Mucosa of rectum (tissue), 2 donors: ENCODE measurements at regions not wholly inside any gene's neighbourhood (a gene's known extent, or its start where the extent isn't known, plus 50 kb on each side); places are given as distances from the start of the nearest gene placed in this dataset.
"Not testable (repeated sequence)": the region's sequence is repeated elsewhere in the genome, so short reads cannot be mapped to it uniquely, and the experiment has no call there.

Experiments
- H3K27ac ChIP-seq, 2 donors: one replicate each; pipeline ENCODE4 v1.7.0; 2013; ENCODE audit warnings: inconsistent platforms in 2 of 2, low read depth in 2 of 2, low read length in 2 of 2
- H3K27me3 ChIP-seq, 2 donors: one replicate each; pipeline ENCODE4 v1.7.0; 2013; ENCODE audit warnings: low read length in 2 of 2; ENCODE audit not compliant: control insufficient read depth in 2 of 2, insufficient read depth in 2 of 2
- H3K36me3 ChIP-seq, 2 donors: one replicate each; pipeline ENCODE4 v1.7.0; 2013; ENCODE audit warnings: low read length in 2 of 2; ENCODE audit not compliant: control insufficient read depth in 2 of 2, insufficient read depth in 2 of 2
- H3K4me1 ChIP-seq, 2 donors: one replicate each; pipeline ENCODE4 v1.7.0; 2013; ENCODE audit warnings: low read length in 2 of 2, mild to moderate bottlenecking in 1 of 2; ENCODE audit not compliant: control insufficient read depth in 2 of 2, insufficient read depth in 2 of 2
- H3K4me3 ChIP-seq, 2 donors: one replicate each; pipeline ENCODE4 v1.7.0; 2013; ENCODE audit warnings: low read length in 2 of 2
- H3K9ac ChIP-seq, 2 donors: one replicate each; pipeline ENCODE4 v1.7.0; 2013; ENCODE audit warnings: low read length in 2 of 2, low read depth in 1 of 2, mild to moderate bottlenecking in 1 of 2
- H3K9me3 ChIP-seq, 2 donors: one replicate each; pipeline ENCODE4 v1.7.0; 2013; ENCODE audit warnings: low read length in 2 of 2; ENCODE audit not compliant: control insufficient read depth in 2 of 2
- donor health status: healthy.
- donor health status: Normal muscosa, but diverticular disease.

DNA sequence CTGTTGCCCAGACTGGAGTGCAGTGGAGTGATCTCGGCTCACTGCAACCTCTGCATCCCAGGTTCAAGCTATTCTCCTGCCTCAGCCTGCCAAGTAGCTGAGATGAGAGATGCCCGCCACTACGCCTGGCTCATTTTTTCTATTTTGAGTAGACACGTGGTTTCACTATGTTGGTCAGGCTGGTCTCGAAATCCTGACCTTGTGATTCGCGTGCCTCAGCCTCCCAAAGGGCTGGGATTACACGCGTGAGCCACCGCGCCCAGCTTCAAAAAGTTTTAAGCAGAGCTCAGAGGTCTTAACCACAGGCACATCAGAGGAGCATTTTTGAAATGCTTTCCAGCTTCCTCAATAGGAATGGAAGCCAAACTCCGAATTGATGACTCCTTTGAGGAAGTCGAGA is 291.2 kb upstream of the FRG2C start:
- not testable (repeated sequence) for H3K36me3 ChIP-seq, H3K27ac ChIP-seq, H3K27me3 ChIP-seq, H3K4me3 ChIP-seq, H3K9me3 ChIP-seq, H3K9ac ChIP-seq, H3K4me1 ChIP-seq

DNA sequence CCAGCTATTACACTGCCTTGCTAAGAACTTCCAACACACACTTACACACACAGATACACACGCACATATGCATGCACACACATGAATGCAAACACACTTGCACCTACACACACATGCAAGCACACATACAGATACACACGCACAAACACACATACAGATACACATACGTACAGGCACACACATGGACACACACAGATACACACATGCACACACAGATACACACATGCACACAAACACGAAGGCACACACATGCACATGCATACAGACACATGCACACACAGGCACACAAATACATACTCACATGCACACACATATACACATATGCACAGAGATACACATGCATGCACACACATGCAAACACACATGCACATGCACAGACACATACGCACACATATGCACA is 284.3 kb upstream of the FRG2C start:
- H3K9me3 ChIP-seq, H3K9ac ChIP-seq, H3K4me3 ChIP-seq, H3K27me3 ChIP-seq, H3K4me1 ChIP-seq, H3K36me3 ChIP-seq, H3K27ac ChIP-seq: not testable (repeated sequence)

DNA sequence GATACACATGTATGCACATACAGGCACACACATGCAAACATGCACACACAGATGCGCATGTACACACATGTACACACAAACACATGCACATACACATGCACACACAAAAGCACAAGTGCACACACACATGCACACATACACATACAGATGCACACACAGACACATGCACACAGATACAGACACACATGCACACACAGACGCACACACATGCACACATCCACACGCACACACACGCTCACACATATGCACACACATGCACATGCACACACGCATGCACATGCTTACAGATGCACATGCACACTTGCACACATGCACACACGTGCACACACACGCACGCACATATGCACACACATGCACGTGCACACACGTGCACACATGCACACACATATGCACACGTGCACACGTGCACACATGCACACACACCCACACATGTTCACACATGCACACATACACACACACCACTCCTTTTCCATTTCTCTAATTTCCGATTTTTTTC is 283.8 kb upstream of the FRG2C start:
- Histone ChIP-seq H3K27ac (no peak overlapping the region), H3K9ac (no peak overlapping the region), H3K27me3 (no peaks in the 10 kb centered on the region), H3K9me3 (no peaks in the 10 kb centered on the region), H3K36me3 (no peaks in the 10 kb centered on the region), H3K4me3 (no peak overlapping the region), H3K4me1 (no peaks in the 10 kb centered on the region)

DNA sequence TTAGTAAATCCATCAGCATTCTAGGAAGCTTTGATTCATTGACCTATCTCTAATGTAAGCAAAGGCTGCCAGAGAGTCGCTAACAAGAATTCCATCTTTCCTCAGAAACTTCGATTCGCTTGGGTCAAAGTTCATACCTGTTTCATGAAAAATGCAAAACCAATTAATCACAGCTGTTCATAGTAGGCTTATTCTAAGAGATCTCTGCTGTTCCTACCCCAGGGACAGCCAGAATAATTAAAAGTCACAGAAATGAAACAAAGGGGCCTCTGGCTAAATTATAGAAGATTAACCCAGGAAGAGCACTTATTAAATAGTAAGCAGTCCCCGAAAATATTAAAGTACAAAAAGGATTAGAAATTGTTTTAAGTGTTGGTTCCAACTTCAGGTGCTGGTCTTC is 280.1 kb upstream of the FRG2C start:
- not testable (repeated sequence) for H3K27me3 ChIP-seq, H3K4me3 ChIP-seq, H3K9me3 ChIP-seq, H3K36me3 ChIP-seq, H3K4me1 ChIP-seq, H3K27ac ChIP-seq, H3K9ac ChIP-seq

DNA sequence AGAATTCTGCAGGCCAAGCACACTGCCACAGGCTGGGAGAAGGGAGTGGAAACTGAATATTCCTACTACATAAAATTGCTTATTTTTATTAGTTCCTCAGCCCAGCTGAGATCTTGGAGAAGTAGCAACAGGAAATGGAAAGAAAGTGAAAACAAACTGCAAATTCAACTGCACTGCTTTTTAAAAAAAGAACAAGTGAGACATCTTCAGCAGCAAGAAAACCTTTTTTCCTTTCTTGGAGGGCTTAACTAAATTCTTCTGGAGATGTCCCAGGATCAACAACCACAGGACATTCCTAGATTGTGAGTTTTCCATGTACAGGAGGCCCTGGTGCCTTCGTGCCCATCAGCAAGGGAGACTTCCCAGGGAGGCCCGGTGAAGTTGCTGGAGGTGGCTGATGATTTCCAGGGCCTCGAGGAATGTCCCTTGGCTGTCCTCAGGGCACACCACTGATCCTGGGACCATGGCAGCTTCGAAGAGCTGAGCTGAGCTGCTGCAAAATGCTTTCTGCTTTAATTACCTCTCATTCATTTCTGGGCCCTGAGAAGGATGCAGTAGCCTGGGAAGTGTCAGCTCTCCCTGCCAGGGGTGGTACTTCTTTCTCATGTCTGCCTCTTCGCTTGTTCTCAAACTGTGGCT is 275.5 kb upstream of the FRG2C start:
- H3K27ac ChIP-seq, H3K9ac ChIP-seq, H3K36me3 ChIP-seq, H3K9me3 ChIP-seq, H3K4me1 ChIP-seq, H3K4me3 ChIP-seq, H3K27me3 ChIP-seq: not testable (repeated sequence)

DNA sequence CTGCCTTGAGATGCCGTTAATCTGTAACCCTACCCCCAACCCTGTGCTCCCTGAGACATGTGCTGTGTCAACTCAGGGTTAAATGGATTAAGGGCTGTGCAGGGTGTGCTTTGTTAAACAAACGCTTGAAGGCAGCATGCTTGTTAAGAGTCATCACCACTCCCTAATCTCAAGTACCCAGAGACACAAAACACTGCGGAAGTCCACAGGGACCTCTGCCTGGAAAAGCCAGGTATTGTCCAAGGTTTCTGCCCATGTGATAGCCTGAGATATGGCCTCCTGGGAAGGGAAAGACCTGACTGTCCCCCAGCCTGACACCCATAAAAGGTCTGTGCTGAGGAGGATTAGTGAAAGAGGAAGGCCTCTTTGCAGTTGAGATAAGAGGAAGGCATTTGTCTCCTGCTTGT is 270.8 kb upstream of the FRG2C start:
- H3K9me3 ChIP-seq: not testable (repeated sequence)

DNA sequence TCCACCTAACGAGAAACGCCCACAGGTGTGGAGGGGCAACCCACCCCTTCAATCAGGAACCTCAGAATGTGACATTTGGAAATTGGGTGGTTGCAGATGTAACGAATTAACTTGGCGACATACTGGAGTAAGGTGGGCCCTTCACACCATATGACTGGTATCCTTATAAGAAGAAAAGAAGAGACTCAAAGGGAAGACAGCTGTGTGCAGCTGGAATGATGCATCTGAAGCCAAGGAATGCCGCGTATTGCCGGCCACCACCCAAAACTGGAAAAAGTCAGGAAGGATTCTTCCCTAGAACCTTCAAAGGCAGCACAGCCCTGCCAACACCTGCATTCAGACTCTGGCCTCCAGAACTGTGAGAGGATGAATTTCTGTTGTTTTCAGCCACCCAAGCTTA is 270.0 kb upstream of the FRG2C start:
- not testable (repeated sequence) for H3K9ac ChIP-seq, H3K27ac ChIP-seq, H3K9me3 ChIP-seq, H3K4me3 ChIP-seq, H3K27me3 ChIP-seq, H3K36me3 ChIP-seq, H3K4me1 ChIP-seq

More for the DNA sequence above, 270.8 kb upstream of the FRG2C start:
- H3K27me3 ChIP-seq, H3K9ac ChIP-seq, H3K4me3 ChIP-seq, H3K36me3 ChIP-seq, H3K4me1 ChIP-seq: not testable (repeated sequence)
- H3K27ac ChIP-seq: peak overlapping the region in 1 of 2 donors; percentile 37

DNA sequence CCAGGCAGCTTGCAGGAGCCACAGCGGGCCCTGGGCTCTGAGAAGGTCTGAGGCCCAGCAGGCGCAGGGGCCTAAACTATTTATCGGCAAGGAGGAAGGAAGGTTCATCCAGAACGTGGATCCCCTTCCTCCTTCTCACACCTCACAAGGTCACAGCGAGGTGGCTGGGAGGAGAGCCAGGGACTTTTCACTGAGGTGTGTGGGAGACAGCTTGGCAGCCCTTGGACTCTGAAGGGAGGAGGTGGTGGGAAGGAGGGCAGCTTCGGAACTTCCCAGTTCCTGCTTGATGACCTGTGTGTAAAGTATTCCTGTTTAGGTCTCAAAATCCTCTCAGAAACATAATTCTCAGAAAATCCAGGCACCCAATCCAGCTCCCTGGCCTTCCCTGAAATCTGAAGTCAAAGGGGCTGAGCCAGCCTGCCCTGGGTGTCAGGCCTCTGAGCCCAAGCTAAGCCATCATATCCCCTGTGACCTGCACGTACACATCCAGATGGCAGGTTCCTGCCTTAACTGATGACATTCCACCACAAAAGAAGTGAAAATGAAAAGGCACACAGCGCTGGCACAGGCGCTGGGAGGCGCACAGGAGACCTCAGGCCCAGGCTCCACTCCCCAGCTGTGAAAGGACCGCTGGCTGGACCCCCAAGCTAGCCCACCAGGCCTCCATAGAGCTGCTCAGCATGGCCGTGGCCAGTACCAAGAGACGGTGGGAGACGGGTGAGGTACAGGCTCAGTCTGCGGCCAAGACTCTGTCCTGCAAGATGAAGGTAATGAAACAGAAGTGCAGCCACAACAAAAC is 269.4 kb upstream of the FRG2C start:
- H3K36me3 ChIP-seq, H3K9me3 ChIP-seq, H3K4me3 ChIP-seq, H3K27me3 ChIP-seq, H3K27ac ChIP-seq, H3K4me1 ChIP-seq, H3K9ac ChIP-seq: not testable (repeated sequence)

DNA sequence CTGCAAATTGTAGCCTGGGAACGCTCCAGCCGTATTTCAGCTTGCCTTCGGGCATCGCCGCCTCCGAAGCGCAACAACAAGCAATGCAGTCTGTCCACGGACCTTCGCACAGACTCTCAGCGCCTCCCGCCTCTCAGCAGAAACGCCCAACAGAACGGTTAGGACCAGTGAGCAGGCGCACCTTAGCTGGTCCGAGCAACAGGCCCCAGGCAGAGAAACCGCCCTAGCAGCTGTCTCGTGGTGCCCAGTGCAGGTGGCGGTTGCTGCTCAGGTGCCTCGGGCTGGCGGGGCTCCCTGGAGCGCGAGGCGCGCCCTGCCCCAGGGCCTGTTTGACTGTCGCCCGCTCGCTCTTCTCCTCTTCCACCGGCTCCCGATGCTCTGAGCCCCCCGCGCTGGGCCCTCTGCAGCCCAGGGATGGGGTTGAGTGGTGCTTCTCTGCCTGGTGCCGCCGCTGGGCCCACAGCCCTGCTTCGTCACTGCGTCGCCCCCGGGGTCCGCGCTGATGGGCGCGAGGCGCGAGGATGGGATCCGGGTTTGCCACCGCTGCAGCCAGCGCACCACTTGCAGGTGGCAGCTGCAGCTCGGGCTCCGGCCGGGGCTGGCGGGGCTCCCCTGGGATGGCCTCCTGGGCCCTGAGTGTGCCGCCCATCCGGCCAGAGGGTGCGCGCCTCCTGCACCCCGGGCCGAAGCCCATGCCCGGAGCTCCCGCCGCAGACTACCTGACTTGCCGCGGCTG is 268.4 kb upstream of the FRG2C start:
- no peak overlapping the region for H3K27ac ChIP-seq
- H3K4me1 ChIP-seq: peaks cover 3 to 5% of the 10 kb centered on the region in 2 donors
- no peaks in the 10 kb centered on the region for H3K9me3 ChIP-seq
- no peak overlapping the region for H3K4me3 ChIP-seq
- H3K36me3 ChIP-seq: no peaks in the 10 kb centered on the region
- H3K27me3 ChIP-seq: no peaks in the 10 kb centered on the region
- no peak overlapping the region for H3K9ac ChIP-seq

DNA sequence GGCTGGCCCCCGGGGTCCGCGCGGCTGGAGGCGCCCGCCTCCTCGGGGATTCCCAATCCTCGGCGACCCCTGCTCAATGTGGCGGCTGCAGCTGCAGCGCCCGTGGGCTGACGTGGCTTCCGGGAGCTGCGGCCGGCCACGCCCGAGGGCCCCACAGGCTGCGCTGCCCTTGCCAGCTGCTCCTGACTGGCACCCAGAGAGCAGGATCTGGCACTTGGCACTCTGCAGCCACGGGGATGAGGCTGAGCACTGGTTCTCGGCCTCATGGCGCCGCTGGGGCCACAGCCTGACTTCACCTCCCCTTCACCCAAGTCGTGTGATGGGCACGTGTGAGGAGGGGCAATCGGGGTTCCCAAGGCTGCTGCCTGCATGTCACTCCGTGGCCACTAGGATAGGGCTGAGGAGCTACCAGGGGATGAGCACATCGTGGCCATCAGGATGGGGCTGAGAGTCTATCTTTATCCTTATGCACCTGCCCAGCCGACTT is 267.8 kb upstream of the FRG2C start:
- Histone ChIP-seq H3K9me3 (no peaks in the 10 kb centered on the region), H3K27me3 (no peaks in the 10 kb centered on the region), H3K9ac (no peak overlapping the region), H3K4me3 (no peak overlapping the region), H3K27ac (no peak overlapping the region), H3K4me1 (peaks cover 3 to 5% of the 10 kb centered on the region in 2 donors), H3K36me3 (no peaks in the 10 kb centered on the region)
